GM18873 (cell line): ENCODE measurements at regions not wholly inside any gene's neighbourhood (a gene's known extent, or its start where the extent isn't known, plus 50 kb on each side); places are given as distances from the start of the nearest gene placed in this dataset.

Source experiments
- ATAC-seq: cut with Tn5 transposase; IDR thresholded peaks from one replicate; pipeline ENCODE4 v1.9.1; 2021; ENCODE audit warnings: mild to moderate bottlenecking, moderate library complexity, moderate number of reproducible peaks; ENCODE audit not compliant: unreplicated experiment, low FRiP score

- ATAC-seq: no peak
Observed at GRCh38 chr4:57448452-57448851, 338.3 kb upstream of the IGFBP7 start.

- ATAC-seq: no peak
Observed at GRCh38 chr4:57446266-57446665, 336.1 kb upstream of the IGFBP7 start.

- ATAC-seq: no peak
Observed at GRCh38 chr4:57445686-57446085, 335.5 kb upstream of the IGFBP7 start.

- ATAC-seq: no peak
Observed at GRCh38 chr4:57444671-57445070, 334.5 kb upstream of the IGFBP7 start.

- ATAC-seq: no peak
Observed at GRCh38 chr4:57443787-57444186, 333.6 kb upstream of the IGFBP7 start.

- ATAC-seq: no peak
Observed at GRCh38 chr4:57443308-57443707, 333.1 kb upstream of the IGFBP7 start.

- ATAC-seq: no peak
Observed at GRCh38 chr4:57442831-57443291, 332.7 kb upstream of the IGFBP7 start.

GRCh38 chr4:57442241-57442640, 332.1 kb upstream of the IGFBP7 start:
- ATAC-seq: no peak

GRCh38 chr4:57437649-57438048, 327.5 kb upstream of the IGFBP7 start:
- no peak for ATAC-seq

GRCh38 chr4:57435300-57435699, 325.1 kb upstream of the IGFBP7 start:
- no peak for ATAC-seq

- ATAC-seq: no peak
Observed at GRCh38 chr4:57430726-57431125, 320.5 kb upstream of the IGFBP7 start.

- ATAC-seq: no peak
Observed at GRCh38 chr4:57426779-57427395, 316.7 kb upstream of the IGFBP7 start.

- ATAC-seq: no peak
Observed at GRCh38 chr4:57425610-57426009, 315.4 kb upstream of the IGFBP7 start.

GRCh38 chr4:57424232-57424897, 314.2 kb upstream of the IGFBP7 start:
- ATAC-seq: no peak

GRCh38 chr4:57418133-57418532, 307.9 kb upstream of the IGFBP7 start:
- no peak for ATAC-seq

GRCh38 chr4:57412259-57413054, 302.3 kb upstream of the IGFBP7 start:
- ATAC-seq: no peak

GRCh38 chr4:57410331-57411052, 300.3 kb upstream of the IGFBP7 start:
- ATAC-seq: no peak

GRCh38 chr4:57405359-57405758, 295.2 kb upstream of the IGFBP7 start:
- ATAC-seq: no peak

- no peak for ATAC-seq
Observed at GRCh38 chr4:57404483-57404882, 294.3 kb upstream of the IGFBP7 start.

- ATAC-seq: no peak
Observed at GRCh38 chr4:57403591-57403990, 293.4 kb upstream of the IGFBP7 start.

GRCh38 chr4:57401586-57401985, 291.4 kb upstream of the IGFBP7 start:
- ATAC-seq: no peak
